CD4-positive, alpha-beta T cell treated with Interleukin-15 for 4 hours (primary cell): ENCODE measurements at regions not wholly inside any gene's neighbourhood (a gene's known extent, or its start where the extent isn't known, plus 50 kb on each side); places are given as distances from the start of the nearest gene placed in this dataset.

Source experiments
- DNase-seq: peaks from one replicate; pipeline ENCODE4 v3.0.0-alpha.2; 2020; ENCODE audit warnings: low spot score

DNA sequence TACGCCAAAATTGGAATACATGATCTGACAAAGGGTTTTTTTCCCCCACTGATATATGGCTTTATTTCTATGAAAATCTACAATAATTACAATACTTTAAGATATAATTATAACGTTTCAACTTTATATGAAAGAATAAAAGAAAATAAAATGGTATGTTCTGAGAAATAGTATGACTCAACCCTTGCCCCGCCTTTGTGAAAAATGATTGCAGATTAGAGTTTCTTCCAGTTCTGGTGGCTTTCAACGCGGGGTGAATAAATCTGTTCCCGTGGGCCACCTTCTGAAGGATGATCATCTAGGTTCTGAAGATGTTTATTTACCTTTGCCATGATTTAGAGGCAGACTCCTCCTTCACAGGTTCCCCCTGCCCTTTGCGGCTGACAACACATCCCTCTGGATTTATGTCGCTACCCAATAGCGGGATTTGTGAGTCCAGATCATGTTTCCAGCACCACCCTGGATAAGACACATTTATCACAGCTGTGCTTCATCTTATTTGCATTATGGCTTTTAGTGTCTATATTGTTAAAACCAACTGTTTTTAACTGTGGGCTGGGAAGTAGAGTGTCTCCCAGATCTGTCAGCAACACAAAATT lies 607.0 kb upstream of the KIRREL3 start:
- no peak for DNase-seq

DNA sequence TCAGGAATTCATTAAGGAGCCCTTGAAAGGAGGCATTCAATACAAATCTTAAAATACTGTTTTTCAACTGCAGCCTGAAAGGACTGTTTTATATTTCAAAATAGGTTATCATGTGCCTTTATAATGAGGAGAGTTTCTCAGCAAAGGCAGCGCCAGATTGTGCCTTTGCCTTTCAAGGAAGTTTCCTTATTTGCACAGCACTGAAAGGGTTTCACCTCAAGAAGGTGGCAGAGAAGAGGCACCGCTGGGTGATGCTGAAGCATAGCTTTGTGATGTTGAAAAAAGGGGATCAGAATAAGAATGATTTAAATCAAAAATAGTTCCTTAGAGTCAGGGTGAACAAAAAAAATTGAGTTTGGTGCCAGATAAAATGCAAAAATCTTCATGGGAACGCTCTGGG lies 601.0 kb upstream of the KIRREL3 start:
- DNase-seq, result no peak

DNA sequence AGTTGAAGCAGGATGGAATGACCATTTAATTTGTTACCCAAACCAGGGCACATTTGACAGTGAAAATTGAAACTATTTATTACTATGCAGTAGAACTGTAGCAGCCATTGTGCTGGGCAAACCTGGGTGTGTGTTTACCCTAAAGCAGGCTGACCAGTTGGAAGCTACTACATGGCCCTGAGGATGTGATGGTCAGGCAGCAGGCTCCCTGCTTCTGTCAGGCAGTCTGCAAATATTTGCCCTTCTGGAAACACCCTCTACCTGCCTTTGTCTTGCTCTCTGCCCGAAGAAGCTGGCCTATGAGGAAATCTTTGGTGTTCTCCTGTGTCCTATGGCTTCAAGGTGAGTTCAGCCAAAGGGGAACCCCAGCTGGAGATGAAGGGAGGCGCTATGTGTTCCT lies 600.1 kb upstream of the KIRREL3 start:
- no peak for DNase-seq

DNA sequence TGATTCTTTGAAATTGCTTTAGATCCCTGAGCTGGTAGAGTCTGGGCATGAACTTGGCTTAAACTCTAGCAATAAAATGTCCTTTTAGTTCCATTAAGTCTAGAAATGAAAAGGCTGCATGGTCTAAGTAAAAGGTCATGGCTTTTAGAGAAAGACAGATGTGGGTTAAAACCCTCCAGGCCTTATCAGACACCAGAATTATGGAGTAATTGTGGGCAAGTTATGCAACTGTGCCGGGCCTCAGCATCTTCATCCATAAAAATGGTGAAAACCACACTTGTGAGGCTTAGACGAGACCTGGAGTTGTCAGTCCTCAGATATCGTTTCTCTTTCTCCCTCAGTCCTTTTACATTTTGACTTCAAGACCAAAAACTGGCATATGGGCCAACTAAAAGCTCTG lies 597.9 kb upstream of the KIRREL3 start:
- DNase-seq, result no peak

DNA sequence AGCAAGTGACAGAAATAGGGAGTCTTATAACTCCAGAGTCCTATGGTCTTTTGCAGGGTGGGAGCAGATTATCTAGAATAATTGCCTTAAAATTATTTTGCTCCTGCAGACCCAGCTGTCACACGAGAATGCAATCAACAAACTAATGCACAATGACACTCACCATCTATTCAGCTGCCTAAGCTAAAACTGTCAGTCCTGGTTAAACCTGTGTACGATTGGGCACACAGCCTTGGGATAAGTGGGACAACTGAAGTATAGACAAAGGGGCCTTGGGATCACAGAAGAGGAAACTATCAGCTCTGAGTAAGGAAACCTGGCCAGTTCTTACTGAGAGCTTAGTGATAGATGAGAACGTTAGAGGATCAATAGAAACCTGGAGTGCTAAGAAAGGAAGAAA lies 595.9 kb upstream of the KIRREL3 start:
- no peak for DNase-seq

DNA sequence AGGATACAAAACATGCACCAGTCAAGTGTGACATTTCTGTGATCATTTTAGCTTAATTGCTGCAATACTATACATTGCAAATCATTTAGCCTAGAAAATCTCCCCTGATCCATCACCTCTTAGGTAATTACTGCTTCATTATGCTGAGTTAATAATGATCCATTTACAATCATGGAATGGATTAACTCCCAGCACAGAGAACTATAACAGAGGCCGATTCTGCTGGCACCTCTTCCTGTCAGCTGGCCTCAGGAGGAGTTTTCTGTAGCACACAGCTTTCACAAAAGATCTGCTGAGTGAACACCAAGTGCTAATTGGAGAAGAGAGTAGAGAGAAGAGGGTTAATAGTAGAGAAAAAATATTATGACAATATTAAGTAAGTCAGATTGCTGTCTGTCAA lies 591.8 kb upstream of the KIRREL3 start:
- DNase-seq, result no peak

DNA sequence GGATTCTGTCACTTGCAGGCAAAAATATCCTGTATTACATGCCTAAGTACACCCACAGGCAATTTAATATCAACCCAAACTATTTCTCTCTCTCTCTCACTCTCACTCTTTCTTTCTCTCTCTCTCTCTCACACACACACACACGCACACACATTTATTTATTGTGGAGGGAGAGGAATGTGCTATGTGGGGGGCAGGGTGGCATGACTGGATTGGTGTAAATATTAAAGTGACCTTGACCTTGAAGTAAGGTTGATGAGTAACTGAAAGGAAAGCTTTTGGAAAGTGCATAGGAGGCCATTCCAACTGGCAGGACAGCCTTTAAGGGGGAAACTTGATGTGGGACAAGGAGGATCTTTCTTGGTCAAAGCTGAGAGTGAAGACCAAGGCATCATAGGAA lies 589.7 kb upstream of the KIRREL3 start:
- DNase-seq, result no peak

DNA sequence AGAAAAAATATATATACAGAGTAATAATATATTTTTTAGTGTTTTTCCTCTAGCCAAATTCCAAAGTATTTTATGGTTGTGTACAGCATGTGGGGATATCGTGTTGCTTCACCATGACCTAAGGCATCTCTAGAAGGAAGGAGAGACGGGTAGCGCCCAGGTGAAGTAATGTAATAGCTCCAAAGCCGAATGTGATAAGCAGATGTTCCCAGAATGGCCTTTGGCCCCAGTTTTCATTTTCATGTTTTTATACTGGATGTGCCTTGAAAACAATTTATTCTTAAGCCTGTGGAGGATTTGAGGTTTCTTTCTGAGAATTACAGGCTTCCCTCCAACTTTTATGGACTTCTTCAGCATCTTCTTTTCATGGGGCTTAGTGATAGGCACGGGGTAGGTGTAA lies 587.9 kb upstream of the KIRREL3 start:
- no peak for DNase-seq

DNA sequence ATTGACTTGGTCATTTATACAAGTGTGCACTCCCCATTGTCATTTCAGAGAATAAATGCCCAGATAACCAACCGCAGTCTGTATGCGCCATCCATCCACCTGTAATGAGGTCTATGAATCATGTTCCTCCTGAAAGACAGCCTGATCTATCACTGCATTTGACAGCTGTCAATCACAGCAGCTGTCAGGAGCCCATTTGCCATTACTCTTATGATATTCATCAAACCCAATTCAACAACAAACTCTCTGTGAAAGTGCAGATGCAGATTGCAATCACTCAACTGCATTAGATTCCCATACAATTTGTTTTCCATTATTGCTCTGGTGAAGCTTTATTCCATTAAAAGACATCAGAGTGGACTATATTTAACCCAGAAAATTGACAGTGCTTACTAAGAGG lies 586.9 kb upstream of the KIRREL3 start:
- DNase-seq, result no peak

DNA sequence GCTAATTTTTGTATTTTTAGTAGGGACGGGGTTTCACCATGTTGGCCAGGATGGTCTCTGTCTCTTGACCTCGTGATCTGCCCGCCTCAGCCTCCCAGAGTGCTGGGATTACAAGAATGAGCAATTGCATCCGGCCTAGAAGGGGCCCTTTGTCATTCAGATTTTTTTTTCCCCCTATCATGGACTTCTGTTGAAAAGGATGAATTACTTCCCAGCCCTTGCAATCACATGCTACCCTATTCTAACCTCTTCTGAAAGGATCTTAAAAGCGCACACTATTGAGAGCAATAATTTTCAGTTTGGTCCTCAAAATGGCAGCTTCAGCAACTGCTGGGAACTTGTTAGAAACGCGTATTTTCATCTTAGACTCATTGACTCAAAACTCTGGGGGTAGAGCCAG lies 575.6 kb upstream of the KIRREL3 start:
- no peak for DNase-seq

DNA sequence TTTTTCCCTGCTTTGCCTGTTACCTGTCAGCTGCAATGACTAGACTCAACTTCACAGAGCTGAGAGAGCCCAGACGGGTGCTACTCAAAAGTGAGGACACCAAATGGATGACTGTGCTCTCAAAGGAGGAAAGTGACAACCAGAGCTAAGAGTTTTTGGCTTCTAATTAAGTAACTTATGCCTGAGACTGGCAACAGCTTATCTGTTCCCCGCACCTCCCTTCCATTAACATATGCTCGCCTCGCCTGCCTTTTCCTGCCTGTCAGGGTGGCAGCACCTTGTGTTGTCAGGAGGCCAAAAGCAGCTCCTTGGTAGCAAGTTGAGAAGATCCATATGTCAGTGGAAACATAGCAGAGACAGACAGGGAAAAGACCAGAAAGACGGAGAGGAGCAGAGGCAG lies 573.9 kb upstream of the KIRREL3 start:
- no peak for DNase-seq

DNA sequence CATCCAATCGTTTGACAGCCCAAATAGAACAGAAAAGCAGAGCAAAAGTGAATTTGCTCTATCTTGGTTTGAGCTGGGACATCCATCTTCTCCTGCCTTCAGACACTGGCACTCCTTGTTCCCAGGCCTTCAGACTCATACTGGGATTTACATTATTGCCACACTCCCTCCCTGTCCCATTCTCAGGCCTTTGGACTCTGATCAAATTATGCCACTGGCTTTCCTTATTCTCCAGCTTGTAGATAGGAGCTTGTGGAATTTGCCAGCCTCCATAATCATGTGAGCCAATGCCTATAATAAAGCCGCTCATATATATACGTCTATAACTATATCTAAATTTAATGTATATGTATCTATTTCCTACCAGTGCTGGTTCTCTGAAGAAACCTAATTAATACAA lies 568.3 kb upstream of the KIRREL3 start:
- DNase-seq, result no peak

DNA sequence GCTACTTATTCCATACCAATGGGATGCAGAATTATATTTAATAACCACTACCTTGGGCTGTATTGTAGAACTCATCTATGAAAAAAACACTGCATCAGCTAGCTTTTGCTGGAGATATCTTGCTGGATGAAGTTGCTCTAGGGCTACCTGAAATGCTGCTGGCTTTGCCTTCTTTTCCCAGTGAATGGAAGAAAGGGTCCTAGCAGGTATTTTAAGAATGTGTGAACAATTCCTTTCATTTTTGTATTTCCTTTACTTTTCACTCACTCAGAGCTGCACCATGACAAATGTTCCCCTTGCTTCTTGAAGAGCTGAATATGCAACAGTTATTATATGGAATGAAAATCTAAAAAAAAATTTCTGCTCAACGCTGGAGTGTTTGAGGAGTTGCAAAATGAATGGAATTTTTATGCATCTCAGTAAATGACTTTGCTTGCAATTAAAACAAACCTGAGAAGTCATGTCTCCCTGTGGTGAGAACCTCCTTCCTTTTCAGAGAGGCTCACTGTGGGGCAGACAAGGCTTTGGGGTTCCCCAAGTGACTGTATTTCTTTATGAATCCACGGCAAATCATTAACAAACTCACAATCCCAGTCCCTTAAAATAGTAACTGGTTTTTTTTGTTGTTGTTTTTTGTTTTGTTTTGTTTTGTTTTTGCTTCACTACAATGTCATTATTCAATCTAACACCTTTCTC lies 566.8 kb upstream of the KIRREL3 start:
- DNase-seq, result no peak

DNA sequence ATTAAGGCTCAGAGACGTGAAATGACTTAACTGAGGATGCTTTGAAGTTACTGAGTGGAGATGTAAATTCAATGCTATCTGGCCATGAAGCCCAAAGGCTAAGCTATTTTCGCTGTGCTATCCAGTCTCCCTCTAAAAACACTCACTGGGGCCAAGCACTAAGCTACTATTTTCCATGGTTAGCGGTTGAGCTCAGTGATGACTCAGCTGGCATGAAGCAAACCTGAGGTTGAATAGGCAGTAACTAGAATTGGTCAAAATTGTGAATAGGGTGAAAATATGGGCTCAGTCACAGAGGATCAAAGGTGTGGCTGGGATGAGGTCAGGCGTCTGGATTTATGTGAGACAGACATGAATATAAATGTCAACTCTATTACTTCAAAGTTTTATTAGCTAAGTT lies 564.2 kb upstream of the KIRREL3 start:
- no peak for DNase-seq

DNA sequence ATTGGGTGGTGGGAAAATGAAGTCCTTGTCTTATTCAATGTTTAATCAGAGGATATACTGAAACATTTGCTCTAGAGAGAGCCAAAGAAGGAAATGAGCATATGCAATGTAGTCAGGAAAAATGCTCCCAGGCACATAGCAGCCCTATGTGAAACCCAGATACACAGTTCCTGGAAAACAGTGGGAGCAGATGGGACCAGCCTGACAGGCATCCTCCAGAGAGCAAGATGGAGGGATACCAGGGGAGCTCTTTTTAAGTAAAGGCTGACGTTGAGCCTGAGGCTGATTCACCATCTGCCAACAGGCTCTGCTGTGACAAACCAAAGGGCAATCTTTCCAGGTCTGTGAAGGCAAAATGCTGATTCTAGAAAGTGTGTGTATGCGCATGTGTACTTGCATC lies 559.4 kb upstream of the KIRREL3 start:
- DNase-seq, result no peak

DNA sequence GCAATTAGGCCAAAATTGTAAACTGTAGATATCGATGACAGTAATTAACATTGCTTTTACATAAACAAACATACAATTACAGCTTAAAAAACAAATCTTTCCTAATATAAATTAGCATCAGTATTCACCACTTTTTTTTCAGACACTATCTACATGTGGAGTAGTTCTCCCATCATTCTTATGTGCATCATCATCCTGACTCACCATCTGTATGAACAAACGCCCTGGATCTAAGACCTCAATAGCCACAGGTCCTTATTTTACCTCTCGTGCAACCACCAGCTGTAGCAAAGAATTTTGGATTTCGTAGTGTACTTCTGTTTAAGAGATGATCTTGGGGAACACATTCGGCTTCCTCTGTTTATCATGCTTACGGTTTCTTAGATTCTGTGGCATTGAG lies 551.9 kb upstream of the KIRREL3 start:
- DNase-seq, result no peak

DNA sequence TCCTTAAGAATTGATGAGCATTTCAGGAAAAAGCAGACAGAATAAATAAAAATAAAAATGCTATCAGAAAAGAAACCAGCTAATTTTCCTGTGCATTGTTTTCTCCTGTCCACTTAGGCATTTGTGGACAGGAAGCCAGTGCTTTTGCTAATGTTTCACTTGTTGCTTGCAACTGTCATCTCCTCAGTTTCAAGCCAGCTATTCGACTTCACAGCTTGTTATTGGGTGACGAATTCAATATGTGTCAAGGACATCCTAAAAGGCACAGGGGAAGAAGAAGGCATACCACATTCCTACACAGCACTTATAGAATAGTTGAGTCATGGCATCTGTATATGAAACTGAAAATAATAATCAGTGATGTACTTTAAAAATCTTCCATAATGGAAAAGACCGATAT lies 530.6 kb upstream of the KIRREL3 start:
- no peak for DNase-seq

DNA sequence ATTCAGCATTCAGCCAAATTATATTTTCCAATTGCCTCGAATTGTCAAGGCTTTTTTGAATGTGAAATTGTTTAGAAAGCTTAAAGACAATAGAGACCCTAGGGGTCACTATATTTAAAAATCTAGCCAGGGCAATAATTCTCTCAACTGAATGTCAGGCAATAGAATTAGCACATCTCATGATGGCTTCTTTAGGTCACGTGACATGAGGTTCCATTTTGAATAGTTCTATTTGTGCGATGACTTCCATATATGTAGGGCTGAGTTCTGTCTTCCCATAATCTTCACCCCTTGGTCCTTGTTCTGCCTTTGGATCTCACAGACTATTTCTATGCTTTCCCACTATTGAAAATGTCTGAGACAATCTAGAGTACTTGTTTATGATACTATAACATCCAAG lies 527.7 kb upstream of the KIRREL3 start:
- no peak for DNase-seq

DNA sequence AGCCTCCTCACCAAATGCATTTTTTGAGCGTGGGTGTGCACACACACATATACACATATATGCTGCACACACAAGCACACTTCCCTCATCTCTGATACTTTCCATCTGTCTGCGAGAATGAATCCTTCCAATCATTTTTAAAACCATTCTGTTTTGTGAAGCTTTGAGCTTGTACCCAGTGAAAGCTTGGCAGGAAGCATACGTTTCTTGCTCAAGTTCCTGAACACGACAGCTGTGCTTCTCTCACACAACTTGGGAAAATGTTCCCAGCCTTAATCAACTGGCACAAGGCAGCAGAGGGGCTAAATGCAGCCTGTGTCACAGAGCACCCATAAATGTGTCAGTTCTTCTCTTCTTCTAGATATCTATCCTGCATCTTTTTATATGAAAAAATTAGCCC lies 524.0 kb upstream of the KIRREL3 start:
- no peak for DNase-seq

DNA sequence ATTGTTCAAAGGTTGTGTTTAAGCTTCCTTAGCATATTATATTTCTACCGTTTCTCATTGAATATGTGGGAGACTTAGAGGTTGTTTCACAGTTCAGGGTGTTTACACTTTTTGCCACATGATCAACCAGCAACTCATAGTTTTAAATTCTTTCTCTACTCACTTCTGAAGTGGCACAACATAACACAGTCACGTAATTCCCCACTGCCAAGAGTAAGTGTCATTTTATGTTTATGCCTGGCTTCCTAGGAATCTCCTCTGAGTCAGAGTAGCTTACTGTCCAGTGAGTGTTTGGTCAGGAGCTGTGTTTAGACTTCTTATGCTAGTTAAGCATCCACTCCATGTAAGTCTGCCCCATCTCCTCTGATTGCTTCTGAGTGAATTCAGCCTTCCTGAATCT lies 520.8 kb upstream of the KIRREL3 start:
- DNase-seq, result no peak

DNA sequence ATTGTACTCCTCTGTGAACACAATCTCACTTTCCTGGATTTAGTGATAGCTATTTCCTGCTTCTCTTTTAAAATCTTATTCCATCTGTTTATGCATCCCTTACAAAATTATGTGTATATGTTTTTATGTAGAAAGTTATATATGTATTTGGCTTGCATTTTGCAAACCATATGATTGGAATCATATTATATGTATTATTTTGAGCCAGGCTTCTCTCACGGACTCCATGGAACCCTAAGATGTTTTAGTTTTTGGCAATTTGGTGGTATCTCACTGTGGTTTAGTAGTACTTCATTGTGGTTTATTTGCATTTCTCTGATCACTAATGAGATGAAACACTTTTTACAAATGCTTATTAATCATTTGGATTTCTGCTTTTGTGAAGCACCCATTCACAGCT lies 507.3 kb upstream of the KIRREL3 start:
- no peak for DNase-seq

DNA sequence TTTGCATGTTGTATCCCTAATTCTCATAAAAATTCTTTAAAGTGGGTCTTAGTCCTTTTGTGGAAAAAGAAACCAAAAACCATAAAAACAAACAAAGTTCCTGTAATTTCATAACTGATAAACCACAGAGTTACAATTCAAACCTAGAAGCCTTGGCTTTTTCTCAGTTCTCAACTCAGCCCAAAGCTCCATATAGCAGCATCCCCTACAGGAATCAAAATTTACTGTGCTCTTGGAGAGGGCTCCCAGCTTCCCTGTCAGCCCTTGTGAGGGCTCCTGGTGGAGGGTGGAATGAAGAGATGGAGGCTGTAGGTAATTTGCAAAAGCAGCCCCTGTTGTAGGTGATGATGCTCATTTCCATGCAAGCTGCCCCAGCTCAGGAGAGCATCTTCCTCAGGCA lies 506.1 kb upstream of the KIRREL3 start:
- DNase-seq, result no peak

DNA sequence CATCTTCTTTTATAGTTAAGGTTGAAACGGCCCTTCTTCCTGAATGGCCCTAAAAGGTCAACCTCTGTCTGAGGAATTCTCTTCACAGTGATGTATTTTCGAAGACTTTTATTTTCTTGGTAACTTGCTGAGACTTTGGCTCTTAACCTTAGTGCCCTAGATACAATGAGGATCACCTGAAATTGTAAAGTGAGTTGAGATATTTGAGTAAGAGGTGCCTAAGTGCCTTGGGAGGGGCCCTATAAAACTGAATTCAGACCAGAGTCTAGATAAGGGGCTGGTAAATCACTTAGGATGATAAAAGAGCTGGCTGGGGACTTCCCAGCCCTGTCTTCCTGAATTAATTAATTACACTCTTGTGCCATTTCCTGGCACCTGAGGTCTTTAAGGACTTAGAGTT lies 505.6 kb upstream of the KIRREL3 start:
- no peak for DNase-seq

DNA sequence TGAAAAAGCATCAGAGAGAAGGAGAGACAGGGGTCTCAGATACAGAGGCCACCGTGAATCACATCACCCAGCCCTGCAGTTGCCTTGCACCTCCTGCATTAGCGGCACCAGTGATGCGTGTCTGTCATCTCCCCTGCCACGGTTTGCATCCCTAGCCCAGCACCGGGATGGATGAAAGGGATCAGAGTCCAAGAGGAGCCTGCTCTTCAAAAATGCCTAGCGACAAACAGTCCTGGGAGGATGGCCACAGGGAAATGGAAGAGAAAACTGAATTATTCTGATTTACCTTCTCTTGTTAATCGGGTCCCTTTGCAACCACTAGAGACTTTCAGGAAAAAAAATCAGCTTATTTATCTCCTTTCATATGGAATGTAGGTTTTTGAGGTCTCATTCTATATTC lies 495.6 kb upstream of the KIRREL3 start:
- DNase-seq, result no peak
